Neural crest cell (in vitro differentiated cells): ENCODE measurements at regions not wholly inside any gene's neighbourhood (a gene's known extent, or its start where the extent isn't known, plus 50 kb on each side); places are given as distances from the start of the nearest gene placed in this dataset.

Source experiments
- DNase-seq: peaks from one replicate; pipeline ENCODE4 v3.0.0; 2021; ENCODE audit warnings: low read depth, mixed read lengths, low spot score
- H3K27ac Mint-ChIP-seq: one replicate; pipeline ENCODE4 v1.8.0; 2021; ENCODE audit warnings: mild to moderate bottlenecking, mixed read lengths; ENCODE audit not compliant: unreplicated experiment
- H3K27me3 Mint-ChIP-seq: 2 replicates; pipeline ENCODE4 v1.8.0; 2021; ENCODE audit warnings: low read depth, mild to moderate bottlenecking, mixed read lengths
- H3K36me3 Mint-ChIP-seq: 2 replicates; pipeline ENCODE4 v1.8.0; 2021; ENCODE audit warnings: low read depth, mild to moderate bottlenecking, mixed read lengths
- H3K4me1 Mint-ChIP-seq: 2 replicates; pipeline ENCODE4 v1.8.0; 2021; ENCODE audit warnings: mixed read lengths
- H3K4me3 Mint-ChIP-seq: one replicate; pipeline ENCODE4 v1.8.0; 2021; ENCODE audit warnings: mild to moderate bottlenecking, mixed read lengths
- H3K9me3 Mint-ChIP-seq: 2 replicates; pipeline ENCODE4 v1.8.0; 2021; ENCODE audit warnings: mixed read lengths
- CTCF ChIP-seq: fragments of 200-600 bp; sonication (generic); conservative IDR thresholded peaks from 2 replicates; pipeline ENCODE4 v1.5.0; 2021; ENCODE audit warnings: antibody characterized with exemption, mild to moderate bottlenecking

DNA sequence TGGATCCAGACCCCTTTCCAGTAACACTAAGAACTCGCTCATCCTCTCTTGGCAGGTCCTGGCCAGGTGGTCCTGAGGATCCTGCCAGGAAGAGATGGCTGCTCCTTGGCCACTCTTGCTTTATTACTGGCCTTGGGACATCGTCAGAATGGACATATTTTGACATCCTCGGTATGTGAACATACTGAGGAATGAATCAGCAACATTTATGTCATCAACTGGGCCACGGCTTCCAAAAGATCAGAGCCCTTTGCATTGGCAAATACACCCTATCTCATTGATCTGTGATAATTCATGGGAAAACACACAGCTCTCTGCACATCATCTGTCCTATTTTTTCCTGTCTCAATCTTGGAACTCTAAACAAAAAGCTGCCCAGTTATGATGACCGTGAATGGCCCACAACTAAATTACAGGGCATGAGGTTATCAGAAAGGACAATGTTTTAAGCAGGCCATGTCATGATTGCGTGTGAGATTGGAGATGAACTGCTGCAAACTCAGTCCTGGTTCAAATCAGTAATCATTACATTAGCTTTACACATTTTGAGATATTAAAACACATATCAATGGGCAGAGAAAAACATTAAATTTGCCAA is 1325.8 kb downstream of the AACS start:
- TF ChIP-seq CTCF, result no peak
- H3K27me3 Mint-ChIP-seq, result peaks cover 2% of the 10 kb centered on the region
- H3K4me1 Mint-ChIP-seq, result peaks cover 9% of the 10 kb centered on the region
- H3K9me3 Mint-ChIP-seq, result no peaks in the 10 kb centered on the region
- no peak for DNase-seq
- no peaks in the 10 kb centered on the region for H3K36me3 Mint-ChIP-seq
- H3K4me3 Mint-ChIP-seq, result no peak overlapping the region
- no peak overlapping the region for H3K27ac Mint-ChIP-seq

- Mint-ChIP-seq H3K4me1 (peaks cover 3% of the 10 kb centered on the region), H3K27ac (no peak overlapping the region)
Observed at GRCh38 chr12:126396536-126396935, 1331.3 kb downstream of the AACS start.

GRCh38 chr12:126397071-126397581 is 1331.9 kb downstream of the AACS start:
- TF ChIP-seq CTCF, result no peak
- Mint-ChIP-seq H3K27me3 (no peaks in the 10 kb centered on the region), H3K4me1 (peaks cover 3% of the 10 kb centered on the region), H3K36me3 (no peaks in the 10 kb centered on the region), H3K27ac (no peak overlapping the region), H3K9me3 (peaks cover 18% of the 10 kb centered on the region), H3K4me3 (no peak overlapping the region)
- DNase-seq, result no peak

More at GRCh38 chr12:126396536-126396935, 1331.3 kb downstream of the AACS start:
- DNase-seq, result no peak
- H3K4me3 Mint-ChIP-seq, result no peak overlapping the region
- peaks cover 18% of the 10 kb centered on the region for H3K9me3 Mint-ChIP-seq
- TF ChIP-seq CTCF, result no peak
- no peaks in the 10 kb centered on the region for H3K36me3 Mint-ChIP-seq
- no peaks in the 10 kb centered on the region for H3K27me3 Mint-ChIP-seq

- Mint-ChIP-seq H3K9me3 (peaks cover 18% of the 10 kb centered on the region), H3K4me3 (no peak overlapping the region), H3K27ac (no peak overlapping the region), H3K36me3 (no peaks in the 10 kb centered on the region), H3K27me3 (no peaks in the 10 kb centered on the region), H3K4me1 (peaks cover 3% of the 10 kb centered on the region)
- no peak for DNase-seq
- no peak for TF ChIP-seq CTCF
Observed at GRCh38 chr12:126397660-126398059, 1332.4 kb downstream of the AACS start.

DNA sequence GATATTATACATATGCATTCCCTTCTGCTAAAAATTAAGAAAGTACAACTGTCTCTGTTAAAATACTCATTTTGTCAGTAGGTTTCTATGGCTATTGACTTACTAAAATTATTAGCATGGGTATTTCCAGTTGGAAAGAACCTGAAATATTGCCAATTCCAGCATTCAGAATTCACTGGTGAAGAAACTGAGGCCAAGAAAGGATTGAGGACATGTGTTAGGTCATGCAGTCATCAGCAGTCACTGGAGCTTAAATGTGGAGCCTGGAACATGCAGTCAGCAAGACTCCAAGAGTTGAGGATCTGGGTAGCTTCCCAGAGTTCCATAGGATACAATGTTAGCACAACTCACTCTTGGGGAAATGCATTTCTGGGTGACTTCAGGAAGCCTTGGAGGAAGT is 1335.6 kb downstream of the AACS start:
- Mint-ChIP-seq H3K27me3 (no peaks in the 10 kb centered on the region), H3K36me3 (no peaks in the 10 kb centered on the region), H3K4me3 (no peak overlapping the region), H3K27ac (no peak overlapping the region), H3K9me3 (peaks cover 18% of the 10 kb centered on the region), H3K4me1 (peaks cover 3% of the 10 kb centered on the region)
- DNase-seq, result no peak
- no peak for TF ChIP-seq CTCF
